ENCODE measurements at regions not wholly inside any gene's neighbourhood (a gene's known extent, or its start where the extent isn't known, plus 50 kb on each side); places are given as distances from the start of the nearest gene placed in this dataset.

GRCh38 chr18:65093346-65093745 is 657.5 kb upstream of the CDH7 start:
- DNase-seq, result no peak

DNA sequence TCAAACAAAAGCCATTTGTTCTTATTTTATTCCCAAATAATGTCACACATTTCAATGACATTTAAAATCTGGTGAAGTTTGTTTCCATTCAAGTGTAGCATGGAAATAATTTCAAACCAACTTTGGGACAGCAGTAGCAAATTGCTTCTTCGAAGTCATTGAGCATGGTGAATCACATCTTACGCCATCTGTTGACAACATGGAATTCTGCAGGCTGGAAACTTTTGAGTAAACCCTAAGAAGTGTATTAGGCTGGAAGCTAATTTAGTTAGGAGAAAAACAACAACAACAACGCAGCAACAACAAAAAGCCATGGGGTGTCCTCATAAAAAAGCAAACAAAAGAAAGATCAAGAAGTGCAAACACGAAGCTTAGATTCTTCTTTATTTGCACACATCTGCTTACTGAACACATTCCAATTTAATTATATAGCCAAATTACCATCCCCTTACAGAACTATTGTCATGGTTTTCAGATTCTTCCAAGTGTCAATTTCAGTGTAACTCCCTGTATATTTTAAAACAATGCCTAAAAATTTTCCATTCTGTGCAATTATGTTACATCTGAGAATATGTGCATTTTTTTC is 659.0 kb upstream of the CDH7 start:
- no peak for DNase-seq

GRCh38 chr18:65082907-65083306 is 667.9 kb upstream of the CDH7 start:
- no peak for DNase-seq

GRCh38 chr18:65081786-65082185 is 669.0 kb upstream of the CDH7 start:
- no peak for DNase-seq

DNA sequence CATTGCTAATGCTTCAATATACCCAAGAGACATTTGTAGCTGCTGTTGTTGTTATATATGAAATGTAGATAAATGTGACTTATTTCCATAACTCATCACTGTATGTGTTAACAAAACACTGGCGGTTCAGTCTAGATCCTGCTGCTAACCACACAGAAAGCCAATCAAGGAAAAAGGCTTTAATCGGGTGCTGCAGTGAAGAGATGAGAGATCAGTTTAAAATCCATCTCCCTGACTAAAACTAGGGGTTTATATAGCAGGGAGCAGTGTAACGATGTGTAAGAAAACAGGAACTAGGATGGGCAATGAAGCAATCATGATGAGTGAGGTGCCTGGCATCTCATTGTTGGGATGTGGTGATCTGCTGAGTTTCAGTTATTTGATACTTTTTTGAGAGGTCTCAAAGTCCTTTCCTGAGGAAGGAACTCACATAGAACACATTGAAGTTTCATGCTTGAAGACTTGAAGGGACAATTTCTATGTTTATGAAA is 677.7 kb upstream of the CDH7 start:
- DNase-seq, result no peak

GRCh38 chr18:65057439-65058083 is 693.3 kb upstream of the CDH7 start:
- DNase-seq, result no peak

DNA sequence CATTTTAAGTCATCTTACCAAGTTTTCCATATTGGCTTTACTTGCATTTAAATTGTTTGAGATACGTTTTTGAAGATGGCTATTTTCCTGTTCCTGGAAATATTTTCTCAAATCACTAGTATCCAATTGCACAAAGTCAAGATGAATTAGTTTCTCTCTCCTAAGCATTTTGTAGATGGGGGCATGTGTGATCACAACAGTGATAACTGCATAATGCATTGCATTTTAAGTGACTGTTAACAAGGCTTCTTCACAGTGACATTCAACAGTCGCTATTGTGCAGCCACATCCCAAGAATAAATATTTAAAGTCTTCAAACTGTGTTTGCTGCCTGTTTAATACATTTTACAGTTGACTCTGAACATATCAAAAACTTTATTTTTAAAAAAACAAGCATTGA is 694.2 kb upstream of the CDH7 start:
- no peak for DNase-seq

DNA sequence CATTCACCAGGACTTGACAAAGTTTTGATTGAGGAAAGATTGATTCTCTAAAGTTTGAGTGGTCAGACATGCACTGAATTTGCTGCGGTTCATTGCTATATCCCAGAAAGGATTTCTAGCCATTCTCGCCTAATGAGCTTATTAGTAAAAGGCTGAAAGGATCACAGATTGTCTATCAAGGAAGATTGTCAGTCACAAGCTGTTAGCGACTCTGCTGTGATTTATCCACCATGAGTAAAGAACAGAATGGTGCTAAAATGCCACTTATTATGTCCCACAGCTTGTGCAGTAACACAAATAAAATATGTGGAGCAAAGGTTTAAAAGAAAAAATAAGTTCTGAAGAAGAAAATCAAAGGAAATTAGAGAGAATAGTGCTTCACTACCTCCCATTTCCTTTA is 701.2 kb upstream of the CDH7 start:
- no peak for DNase-seq

DNA sequence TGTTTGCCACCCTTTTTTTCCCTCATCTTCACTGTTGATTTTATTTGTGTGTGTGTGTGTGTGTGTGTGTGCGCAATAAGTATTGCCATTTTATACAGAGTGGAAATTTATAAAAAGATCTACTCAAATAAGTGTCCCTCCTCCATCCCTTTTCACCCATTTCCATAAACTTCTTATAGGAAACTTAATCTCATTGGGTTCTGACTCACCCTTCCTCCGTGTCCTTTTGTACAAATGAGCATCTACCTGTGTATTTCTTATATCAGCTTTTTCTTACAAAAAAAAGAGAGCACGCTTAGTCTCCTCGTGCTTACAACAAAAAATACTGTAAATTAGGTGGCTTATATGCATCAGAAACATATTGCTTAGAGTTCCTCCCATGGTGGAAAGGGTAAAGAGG is 711.2 kb upstream of the CDH7 start:
- DNase-seq, result no peak

GRCh38 chr18:65035701-65036100 is 715.1 kb upstream of the CDH7 start:
- DNase-seq, result no peak

DNA sequence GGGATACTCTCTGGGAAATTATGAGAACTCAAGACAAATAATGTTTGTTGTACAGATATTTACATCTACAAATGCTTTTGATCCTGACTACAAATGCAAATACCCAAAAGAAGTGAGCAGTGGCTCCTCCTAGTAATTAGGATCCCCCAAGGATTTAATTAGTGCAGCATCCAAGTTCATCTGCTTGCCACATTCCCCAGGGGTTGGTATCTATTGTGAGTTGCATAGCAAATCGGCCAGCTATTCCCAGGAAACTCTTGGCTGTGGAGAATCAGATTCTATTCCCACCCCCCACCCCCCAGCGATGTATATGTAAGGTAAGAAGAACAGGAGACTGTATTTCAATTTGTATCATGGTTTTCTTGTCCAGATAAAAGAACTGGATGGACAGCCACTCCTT is 725.1 kb upstream of the CDH7 start:
- no peak for DNase-seq

- no peak for DNase-seq
These were observed 729.8 kb upstream of the CDH7 start for GRCh38 chr18:65021021-65021420.

DNA sequence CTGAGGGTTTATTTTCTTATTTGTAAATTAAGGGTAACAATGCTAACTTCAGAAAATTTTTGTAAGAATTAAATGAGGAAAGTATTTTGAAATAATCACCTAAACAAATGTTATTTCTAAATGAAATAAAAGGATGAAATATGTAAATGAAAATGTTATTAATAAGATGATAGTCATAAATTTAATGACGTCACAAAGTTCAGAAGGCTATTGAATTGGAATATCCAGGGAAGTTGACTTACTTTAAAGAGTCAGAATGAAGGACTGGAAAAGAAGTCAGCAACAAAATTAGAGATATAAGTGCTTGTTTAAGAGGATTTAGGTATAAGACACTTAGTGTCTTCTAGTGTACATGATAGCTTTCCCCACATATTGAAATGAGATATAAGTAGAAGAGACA is 732.6 kb upstream of the CDH7 start:
- DNase-seq, result no peak

DNA sequence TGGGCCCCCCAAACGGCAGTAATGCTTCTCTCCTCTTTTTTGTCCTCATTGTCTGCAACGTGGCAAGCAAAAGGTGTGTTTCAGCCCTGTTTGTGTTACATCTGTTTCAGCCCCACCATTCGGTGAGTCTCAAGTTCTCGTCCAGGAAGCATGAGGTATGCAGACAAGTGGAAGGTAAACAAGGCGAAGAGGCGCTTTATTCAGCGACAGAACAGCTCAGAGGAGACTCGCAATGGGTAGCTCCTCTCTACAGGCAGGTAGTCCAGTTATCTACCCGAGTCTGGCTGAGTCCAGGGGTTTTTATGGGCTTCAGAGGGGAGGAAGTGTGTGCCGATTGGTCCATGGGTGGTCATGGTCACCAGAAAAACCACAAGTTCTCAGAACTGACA is 733.4 kb upstream of the CDH7 start:
- no peak for DNase-seq

GRCh38 chr18:65016631-65017371 is 734.0 kb upstream of the CDH7 start:
- DNase-seq, result no peak

DNA sequence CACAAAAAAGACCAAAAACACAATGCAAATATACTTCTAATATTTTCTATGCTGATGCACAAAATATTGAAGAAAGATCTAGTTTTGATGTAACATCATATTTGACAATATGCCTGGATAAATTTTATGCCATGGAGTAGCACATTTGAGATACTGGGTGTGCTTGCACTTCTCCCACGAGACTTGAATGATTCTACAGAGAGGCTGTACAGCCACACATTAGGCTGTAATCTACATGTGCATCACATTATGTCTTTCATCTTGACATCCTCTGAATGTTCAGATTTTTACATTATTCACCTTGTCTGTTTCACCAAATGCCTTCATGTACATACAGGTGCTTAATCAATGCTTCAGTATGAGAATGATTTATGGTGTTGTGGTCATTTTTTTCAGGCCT is 756.4 kb upstream of the CDH7 start:
- DNase-seq, result no peak

DNA sequence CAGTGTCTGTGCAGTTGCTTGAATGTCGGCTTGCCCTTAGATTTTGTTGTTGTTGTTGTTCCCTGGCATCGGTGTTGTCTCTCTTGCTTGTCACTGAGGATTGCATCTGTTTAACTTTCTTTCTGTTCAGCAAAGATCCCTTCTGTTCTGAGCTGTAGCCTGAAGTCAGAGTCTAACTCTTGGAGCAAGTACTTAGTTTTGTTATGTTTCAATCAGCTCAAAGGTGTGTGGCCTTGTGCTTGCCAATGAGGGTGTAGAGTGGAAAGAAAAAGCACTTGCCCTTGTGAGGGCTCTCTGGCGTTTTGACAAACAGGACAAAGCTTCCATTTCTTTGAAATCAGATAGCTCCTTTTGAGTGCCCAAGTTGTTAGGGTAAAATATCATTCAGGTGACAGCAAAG is 757.1 kb upstream of the CDH7 start:
- DNase-seq, result no peak

DNA sequence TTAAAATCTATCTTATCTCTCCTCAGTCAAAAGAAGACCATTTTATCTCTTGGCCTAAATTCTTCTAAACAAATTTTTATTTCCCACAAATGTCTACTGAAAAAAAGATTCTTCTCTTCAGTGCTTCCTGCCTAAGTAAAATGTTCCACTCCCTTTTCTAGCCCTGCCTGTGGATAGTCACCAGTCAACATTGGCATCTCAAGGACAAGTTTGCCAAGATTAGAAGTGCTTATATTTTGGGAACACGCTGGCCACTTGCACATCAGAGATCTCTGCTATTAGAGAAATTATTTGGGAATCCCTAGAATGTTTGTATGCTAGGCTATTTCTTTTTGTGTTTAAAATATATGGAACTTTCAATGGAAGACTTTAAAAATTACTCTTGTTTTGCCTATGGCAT is 758.2 kb upstream of the CDH7 start:
- DNase-seq, result no peak

GRCh38 chr18:64991102-64991501 is 759.7 kb upstream of the CDH7 start:
- DNase-seq, result no peak

- DNase-seq, result no peak
These were observed 763.8 kb upstream of the CDH7 start for GRCh38 chr18:64986906-64987495.

GRCh38 chr18:64983497-64984238 is 767.1 kb upstream of the CDH7 start:
- DNase-seq, result no peak

GRCh38 chr18:64982414-64983055 is 768.3 kb upstream of the CDH7 start:
- DNase-seq, result no peak

DNA sequence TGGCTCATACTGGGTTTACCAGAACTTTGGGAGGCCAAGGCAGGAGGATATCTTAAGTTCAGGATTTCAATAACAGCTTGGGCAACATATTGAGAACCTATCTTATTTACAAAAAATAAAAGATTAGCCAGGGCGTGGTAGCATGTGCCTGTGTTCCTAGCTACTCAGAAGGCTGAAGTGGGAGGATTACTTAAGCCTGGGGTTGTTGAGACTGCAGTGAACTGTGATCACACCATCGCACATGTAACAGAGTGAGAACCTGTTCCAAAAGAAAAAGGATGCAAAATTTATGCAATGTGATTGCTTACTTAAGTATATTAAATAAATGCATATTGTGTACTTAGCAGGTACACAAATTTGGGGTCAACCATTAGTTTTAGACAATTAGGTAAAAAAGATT is 768.9 kb upstream of the CDH7 start:
- DNase-seq, result no peak

All from NCI-H187 treated with DMSO at 0.1 percent for 48 hours (cell line).